ENCODE measurements at regions not wholly inside any gene's neighbourhood (a gene's known extent, or its start where the extent isn't known, plus 50 kb on each side); places are given as distances from the start of the nearest gene placed in this dataset.

- TF ChIP-seq ZNF274 (IDR thresholded peaks at IDR 0.05; ENCODE audit: low read depth, low read length) (no peak), YY1 (IDR thresholded peaks at IDR 0.05; ENCODE audit: insufficient read depth, insufficient read length) (no peak), SUZ12 (IDR thresholded peaks at IDR 0.05; ENCODE audit: extremely low read depth, insufficient read depth, insufficient read length) (no peak)
Observed at GRCh38 chr16:48446534-48446920, 61.3 kb upstream of the SIAH1 start.
